ENCODE measurements at regions not wholly inside any gene's neighbourhood (a gene's known extent, or its start where the extent isn't known, plus 50 kb on each side); places are given as distances from the start of the nearest gene placed in this dataset.

- TF ChIP-seq ZNF281 (CRISPR knock-in tag; IDR thresholded peaks at IDR 0.05; ENCODE audit: borderline replicate concordance) (no peak), PAXIP1 (CRISPR knock-in tag; conservative IDR thresholded peaks at IDR 0.05) (no peak)
These were observed 191.4 kb downstream of the KITLG start (continued) for GRCh38 chr12:88388566-88389540.

- no peak overlapping the region for H3K4me3 ChIP-seq (replicated peaks in 1 of 3; ENCODE audit: insufficient read depth in 1 of 3, low read depth in 2 of 3, low read length in 3 of 3)
- no TSS peak for BruUV-seq (replicated peaks)
- no peak for TF ChIP-seq HMGXB3 (CRISPR knock-in tag; IDR thresholded peaks at IDR 0.05; ENCODE audit: borderline replicate concordance)
- TF ChIP-seq ZNF33B (CRISPR knock-in tag; IDR thresholded peaks at IDR 0.05): no peak
- TF ChIP-seq STAG1 (CRISPR knock-in tag; IDR thresholded peaks at IDR 0.05): no peak
- TF ChIP-seq FOXP4 (CRISPR knock-in tag; IDR thresholded peaks at IDR 0.05): no peak
- TF ChIP-seq REPIN1 (CRISPR knock-in tag; IDR thresholded peaks at IDR 0.05; ENCODE audit: borderline replicate concordance, low read depth): no peak
These were observed 189.5 kb downstream of the KITLG start for GRCh38 chr12:88390811-88391210.

More at GRCh38 chr12:88390811-88391210, 189.5 kb downstream of the KITLG start:
- no peaks in the 10 kb centered on the region for H3K9me3 ChIP-seq (ENCODE audit: low read length)
- no peak overlapping the region for H3K27ac ChIP-seq (ENCODE audit: extremely low read length, insufficient read depth, low read length)
- no peak overlapping the region for H3K4me2 ChIP-seq (ENCODE audit: low read depth, low read length)
- no peak for ATAC-seq
- no peak for FAIRE-seq
- intact Hi-C loops (cut with micrococcal nuclease; ENCODE audit: unreplicated experiment): no loop called here
- WGBS (ENCODE audit: low lambda C conversion rate): 16% methylated on average over 3 of the region's 3 CpGs
- no peaks in the 10 kb centered on the region for H3K79me2 ChIP-seq (ENCODE audit: insufficient read depth, low read length)
- POLR2A ChIA-PET: no interaction called here
- no peaks in the 10 kb centered on the region for H3K27me3 ChIP-seq (ENCODE audit: control insufficient read depth in 1 of 2, insufficient read depth in 2 of 2, low read length in 2 of 2)
- H3K36me3 ChIP-seq (replicated peaks in 1 of 2; ENCODE audit: control insufficient read depth in 1 of 2, insufficient read depth in 2 of 2, low read length in 2 of 2): no peaks in the 10 kb centered on the region
- no peak overlapping the region for H3K9ac ChIP-seq (ENCODE audit: insufficient read depth, low read depth, low read length)
- no peaks in the 10 kb centered on the region for H4K20me1 ChIP-seq (ENCODE audit: insufficient read depth, low read length)
- H3K4me1 ChIP-seq (ENCODE audit: insufficient read depth, low read length): no peaks in the 10 kb centered on the region
- CTCF ChIA-PET (ENCODE audit: low intra/inter-chr PET ratio, low total read pairs): no interaction called here
- H2AFZ ChIP-seq (ENCODE audit: low read length): no peak overlapping the region
- no peak for DNase-seq (ENCODE audit: low spot score)
- in situ Hi-C loops (cut with HindIII; ENCODE audit: extremely low pct_ligation_motif_present, low pct_unique_long_range_greater_than_20kb): no loop called here
